Astrocyte of the cerebellum (primary cell): ENCODE measurements at regions not wholly inside any gene's neighbourhood (a gene's known extent, or its start where the extent isn't known, plus 50 kb on each side); places are given as distances from the start of the nearest gene placed in this dataset.

Source experiments
- DNase-seq: peaks from one replicate; pipeline ENCODE4 v3.0.0-alpha.2; 2011; ENCODE audit warnings: low read depth
- H3K4me3 ChIP-seq: 2 replicates; pipeline ENCODE4 v1.5.1; 2011; ENCODE audit warnings: mild to moderate bottlenecking, low read depth, low read length, moderate library complexity
- in situ Hi-C: cut with HindIII; loops from 2 replicates; pipeline ENCODE4 v1.10.0; 2017; ENCODE audit warnings: low sequenced_read_pairs
- TF ChIP-seq, protein P1 (sequence below): IDR thresholded peaks from 2 replicates; pipeline ENCODE4 v1.5.1; 2012; ENCODE audit warnings: low read length, low read depth, moderate library complexity, mild to moderate bottlenecking; ENCODE audit errors: missing control alignments

DNA sequence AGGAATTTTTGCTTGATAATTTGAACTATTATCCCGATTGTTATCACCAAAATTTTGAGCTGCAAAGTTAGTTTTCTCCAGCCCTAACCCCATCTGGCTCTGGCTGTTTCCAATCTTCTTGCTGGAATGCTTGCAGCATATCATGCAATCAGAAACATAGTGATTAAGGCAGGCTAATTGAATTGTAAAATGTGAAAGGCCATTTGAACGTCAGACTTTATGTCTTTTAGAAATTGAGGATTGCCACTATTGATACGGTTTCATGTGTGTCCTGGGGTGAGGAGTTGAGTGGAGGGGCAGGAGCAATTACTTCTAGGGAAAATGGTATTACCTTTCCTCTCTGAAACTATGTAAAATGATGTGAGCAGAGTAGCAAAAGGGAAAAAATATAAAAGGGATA, 1674.5 kb upstream of the LRRTM1 start:
- in situ Hi-C loops = no loop called here
- TF ChIP-seq, protein P1, sequence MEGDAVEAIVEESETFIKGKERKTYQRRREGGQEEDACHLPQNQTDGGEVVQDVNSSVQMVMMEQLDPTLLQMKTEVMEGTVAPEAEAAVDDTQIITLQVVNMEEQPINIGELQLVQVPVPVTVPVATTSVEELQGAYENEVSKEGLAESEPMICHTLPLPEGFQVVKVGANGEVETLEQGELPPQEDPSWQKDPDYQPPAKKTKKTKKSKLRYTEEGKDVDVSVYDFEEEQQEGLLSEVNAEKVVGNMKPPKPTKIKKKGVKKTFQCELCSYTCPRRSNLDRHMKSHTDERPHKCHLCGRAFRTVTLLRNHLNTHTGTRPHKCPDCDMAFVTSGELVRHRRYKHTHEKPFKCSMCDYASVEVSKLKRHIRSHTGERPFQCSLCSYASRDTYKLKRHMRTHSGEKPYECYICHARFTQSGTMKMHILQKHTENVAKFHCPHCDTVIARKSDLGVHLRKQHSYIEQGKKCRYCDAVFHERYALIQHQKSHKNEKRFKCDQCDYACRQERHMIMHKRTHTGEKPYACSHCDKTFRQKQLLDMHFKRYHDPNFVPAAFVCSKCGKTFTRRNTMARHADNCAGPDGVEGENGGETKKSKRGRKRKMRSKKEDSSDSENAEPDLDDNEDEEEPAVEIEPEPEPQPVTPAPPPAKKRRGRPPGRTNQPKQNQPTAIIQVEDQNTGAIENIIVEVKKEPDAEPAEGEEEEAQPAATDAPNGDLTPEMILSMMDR = no peak
- no peak for DNase-seq
- no peak overlapping the region for H3K4me3 ChIP-seq

- in situ Hi-C loops = no loop called here
- TF ChIP-seq, protein P1 = no peak
- peak; percentile 1 for DNase-seq
- no peak overlapping the region for H3K4me3 ChIP-seq
These were observed 1672.4 kb upstream of the LRRTM1 start for GRCh38 chr2:81976998-81977397.

- TF ChIP-seq, protein P1 = no peak
- no peak overlapping the region for H3K4me3 ChIP-seq
- no peak for DNase-seq
- in situ Hi-C loops = no loop called here
These were observed 1669.7 kb upstream of the LRRTM1 start for GRCh38 chr2:81974216-81974615.

GRCh38 chr2:81942876-81943275, 1638.3 kb upstream of the LRRTM1 start:
- DNase-seq = no peak
- TF ChIP-seq, protein P1 = no peak
- H3K4me3 ChIP-seq = no peak overlapping the region
- in situ Hi-C loops = no loop called here

DNA sequence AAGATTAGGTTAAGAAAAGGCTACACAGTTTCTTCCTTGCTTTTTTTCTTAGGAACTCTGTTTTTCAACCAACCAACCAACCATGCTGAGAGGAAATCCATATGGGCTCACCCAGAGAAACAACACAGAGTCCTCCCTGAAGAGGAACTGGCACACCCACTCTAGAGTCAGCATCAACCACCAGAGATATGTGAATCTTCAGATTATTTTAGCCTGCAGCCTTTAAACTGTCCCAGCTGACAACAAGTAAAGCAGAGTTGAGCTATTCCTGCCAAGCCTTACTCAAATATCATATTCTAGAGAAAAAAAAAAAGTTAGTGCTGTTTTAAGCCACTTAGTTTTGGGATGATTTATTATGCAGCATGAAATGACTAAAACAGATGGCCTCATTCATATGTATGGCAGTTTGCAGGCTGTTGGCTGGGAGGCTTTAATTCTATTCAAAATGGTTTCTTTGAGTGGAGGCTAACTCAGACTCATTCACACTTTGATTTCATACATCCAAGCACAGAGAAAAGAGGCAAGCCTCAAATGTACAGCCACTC, 1637.7 kb upstream of the LRRTM1 start:
- in situ Hi-C loops = no loop called here
- TF ChIP-seq, protein P1 = no peak

GRCh38 chr2:81940266-81940955, 1635.9 kb upstream of the LRRTM1 start:
- in situ Hi-C loops = no loop called here
- no peak for DNase-seq
- H3K4me3 ChIP-seq = no peak overlapping the region
- TF ChIP-seq, protein P1 = no peak

More for the DNA sequence above, 1637.7 kb upstream of the LRRTM1 start:
- no peak overlapping the region for H3K4me3 ChIP-seq
- DNase-seq = no peak
